Stimulated activated naive B cell treated with anti-CD40 and anti-IgM and Interleukin-4, amounts not matched to agents 10 μg/mL and 1 μg/mL and 100 μg/mL, for 72 hours (primary cell): ENCODE measurements at regions not wholly inside any gene's neighbourhood (a gene's known extent, or its start where the extent isn't known, plus 50 kb on each side); places are given as distances from the start of the nearest gene placed in this dataset.

Source experiments
- ATAC-seq, 2 donors: fragments of 150-1000 bp; cut with Tn5 transposase; replicated peaks; 2 replicates each; pipeline ENCODE4 v1.10.0; 2021; ENCODE audit warnings: moderate library complexity in 1 of 2
- DNase-seq: peaks from one replicate; pipeline ENCODE4 v3.0.0; 2021
- H3K27ac Mint-ChIP-seq: one replicate; pipeline ENCODE4 v1.8.0; 2022; ENCODE audit warnings: mild to moderate bottlenecking, mixed read lengths
- H3K27me3 Mint-ChIP-seq, 2 donors: one replicate each; pipeline ENCODE4 v1.8.0; 2022; ENCODE audit warnings: mixed read lengths in 2 of 2
- H3K36me3 Mint-ChIP-seq, 2 donors: one replicate each; pipeline ENCODE4 v1.8.0; 2022; ENCODE audit warnings: mixed read lengths in 2 of 2, mild to moderate bottlenecking in 1 of 2
- H3K4me1 Mint-ChIP-seq, 2 donors: one replicate each; pipeline ENCODE4 v1.8.0; 2022; ENCODE audit warnings: mixed read lengths in 2 of 2, mild to moderate bottlenecking in 1 of 2
- H3K4me3 Mint-ChIP-seq, 2 donors: one replicate each; pipeline ENCODE4 v1.8.0; 2022; ENCODE audit warnings: mild to moderate bottlenecking in 2 of 2, mixed read lengths in 2 of 2, moderate library complexity in 1 of 2
- H3K9me3 Mint-ChIP-seq, 2 donors: one replicate each; pipeline ENCODE4 v1.8.0; 2022; ENCODE audit warnings: mixed read lengths in 2 of 2, mild to moderate bottlenecking in 1 of 2

DNA sequence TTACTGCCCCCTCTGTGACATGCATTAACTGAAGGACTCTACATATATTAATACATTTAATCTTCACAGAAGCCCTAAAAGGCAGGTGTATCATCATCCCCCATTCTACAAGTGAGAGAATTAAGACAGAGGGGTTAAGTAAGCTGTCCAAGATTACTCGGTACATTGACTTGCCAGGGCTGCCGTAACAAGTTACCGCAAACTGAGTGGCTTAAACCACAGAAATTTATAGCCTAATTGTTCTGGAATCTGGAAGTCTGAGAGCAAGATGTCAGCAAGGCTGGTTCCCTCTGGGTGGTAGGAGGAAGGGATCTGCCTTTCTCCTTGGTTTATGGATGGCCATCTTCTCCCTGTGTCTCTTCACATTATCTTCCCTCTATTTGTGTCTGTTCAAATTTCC, 605.5 kb downstream of the EPHA4 start:
- Mint-ChIP-seq H3K4me3 (no peak overlapping the region), H3K4me1 (no peaks in the 10 kb centered on the region), H3K27me3 (no peaks in the 10 kb centered on the region), H3K36me3 (no peaks in the 10 kb centered on the region), H3K27ac (no peak overlapping the region), H3K9me3 (no peaks in the 10 kb centered on the region)
- ATAC-seq (no peak), DNase-seq (no peak)

DNA sequence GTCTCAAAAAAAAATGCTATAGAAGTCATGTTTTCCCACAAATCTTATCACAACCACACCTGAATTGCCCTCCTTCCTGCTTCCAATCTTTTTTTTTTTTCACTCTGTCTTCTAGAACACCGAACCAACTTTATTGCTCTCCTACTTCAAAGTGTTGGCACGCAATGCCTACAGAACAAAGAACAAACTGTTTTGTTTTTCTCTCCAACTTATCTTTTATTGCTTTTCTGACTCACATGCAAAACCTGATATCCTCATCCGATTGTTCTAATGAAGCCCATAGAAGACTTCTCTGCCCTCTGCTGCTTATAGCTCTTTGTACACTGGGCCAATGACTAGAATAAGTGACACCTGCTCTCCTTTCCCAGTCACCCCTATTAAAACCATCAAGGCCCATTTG, 602.8 kb downstream of the EPHA4 start:
- Mint-ChIP-seq H3K36me3 (no peaks in the 10 kb centered on the region), H3K4me3 (no peak overlapping the region), H3K9me3 (no peaks in the 10 kb centered on the region), H3K27ac (no peak overlapping the region), H3K4me1 (no peaks in the 10 kb centered on the region), H3K27me3 (no peaks in the 10 kb centered on the region)
- no peak for DNase-seq
- no peak for ATAC-seq

DNA sequence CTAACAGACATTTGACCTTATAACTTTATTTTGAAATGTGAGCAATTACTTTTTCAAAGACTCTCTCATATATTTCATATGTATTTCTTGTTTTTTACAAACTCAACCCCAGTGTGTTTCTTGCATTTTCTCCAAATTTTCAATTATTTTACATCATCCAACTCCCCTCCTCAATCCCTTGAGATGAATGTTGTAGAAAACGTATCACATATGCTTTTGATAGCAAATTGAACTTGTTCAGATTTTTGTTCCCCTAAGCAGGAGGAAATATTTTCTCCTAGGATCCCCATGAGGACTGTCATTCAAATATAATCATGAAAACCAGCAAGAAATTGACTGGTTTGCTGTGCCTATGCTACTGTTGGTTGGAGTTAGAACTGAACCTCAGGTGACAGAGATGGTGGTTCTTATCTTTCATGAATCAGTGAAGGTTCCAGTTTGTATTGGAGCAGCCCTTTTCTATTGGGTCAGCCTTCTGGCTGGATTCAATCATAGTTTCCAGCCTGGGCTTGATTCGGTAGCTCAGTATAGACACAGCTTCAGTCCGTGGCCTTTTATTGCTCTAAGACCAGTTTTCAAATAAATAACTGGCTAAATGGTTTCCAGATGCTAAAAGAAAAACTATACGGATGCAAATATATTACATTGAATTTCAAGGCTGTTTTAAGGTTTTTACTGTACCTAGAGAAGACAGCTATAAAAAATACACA, 591.0 kb downstream of the EPHA4 start:
- H3K36me3 Mint-ChIP-seq, result no peaks in the 10 kb centered on the region
- H3K27me3 Mint-ChIP-seq, result peaks cover 14 to 15% of the 10 kb centered on the region in 2 donors
- H3K4me3 Mint-ChIP-seq, result no peak overlapping the region
- no peak for ATAC-seq
- no peak overlapping the region for H3K27ac Mint-ChIP-seq
- peaks cover 3 to 5% of the 10 kb centered on the region in 2 donors for H3K9me3 Mint-ChIP-seq
- no peaks in the 10 kb centered on the region for H3K4me1 Mint-ChIP-seq
- DNase-seq, result no peak

DNA sequence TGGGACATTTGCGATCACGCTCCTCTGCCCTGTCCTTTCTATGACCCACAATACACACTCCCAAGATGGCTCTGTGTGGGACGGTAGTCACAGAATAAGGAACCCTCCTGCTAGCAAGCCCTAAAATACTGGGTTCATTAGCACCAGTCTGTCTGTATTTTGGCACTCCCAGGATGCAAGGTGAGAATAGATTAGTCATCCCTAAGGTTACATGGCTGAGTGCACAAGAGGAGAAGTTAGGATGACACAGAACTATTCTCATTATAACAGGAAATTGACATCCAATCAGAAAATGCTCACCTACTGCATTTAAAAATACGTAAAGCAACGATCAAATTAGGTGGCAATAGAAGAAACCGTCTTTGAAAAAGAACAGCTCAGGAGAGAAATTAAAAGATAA, 590.2 kb downstream of the EPHA4 start:
- no peak overlapping the region for H3K4me3 Mint-ChIP-seq
- DNase-seq (no peak), ATAC-seq (no peak)
- H3K36me3 Mint-ChIP-seq, result no peaks in the 10 kb centered on the region
- no peak overlapping the region for H3K27ac Mint-ChIP-seq
- peaks cover 14 to 17% of the 10 kb centered on the region in 2 donors for H3K27me3 Mint-ChIP-seq
- peaks cover 3 to 5% of the 10 kb centered on the region in 2 donors for H3K9me3 Mint-ChIP-seq
- H3K4me1 Mint-ChIP-seq, result no peaks in the 10 kb centered on the region

DNA sequence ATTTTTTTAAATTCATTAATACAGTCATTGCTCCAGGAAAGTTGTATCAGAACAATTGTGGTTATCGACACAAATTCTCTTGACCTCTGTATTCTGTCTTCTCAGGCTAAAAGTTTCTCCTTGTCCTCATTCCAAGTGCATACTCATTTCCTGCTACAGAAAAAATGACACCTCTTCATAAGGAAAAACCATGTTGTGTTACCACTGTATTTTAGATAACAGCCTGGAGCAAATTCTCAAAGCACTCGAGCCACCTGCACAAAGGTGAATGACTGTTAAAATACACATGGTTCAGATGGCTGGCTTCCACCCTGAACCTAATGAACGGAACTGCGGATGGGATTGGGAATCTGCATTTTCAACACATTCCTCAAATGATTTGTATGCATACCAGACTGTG, 586.5 kb downstream of the EPHA4 start:
- Mint-ChIP-seq H3K36me3 (no peaks in the 10 kb centered on the region), H3K9me3 (no peaks in the 10 kb centered on the region)
- no peak for ATAC-seq

DNA sequence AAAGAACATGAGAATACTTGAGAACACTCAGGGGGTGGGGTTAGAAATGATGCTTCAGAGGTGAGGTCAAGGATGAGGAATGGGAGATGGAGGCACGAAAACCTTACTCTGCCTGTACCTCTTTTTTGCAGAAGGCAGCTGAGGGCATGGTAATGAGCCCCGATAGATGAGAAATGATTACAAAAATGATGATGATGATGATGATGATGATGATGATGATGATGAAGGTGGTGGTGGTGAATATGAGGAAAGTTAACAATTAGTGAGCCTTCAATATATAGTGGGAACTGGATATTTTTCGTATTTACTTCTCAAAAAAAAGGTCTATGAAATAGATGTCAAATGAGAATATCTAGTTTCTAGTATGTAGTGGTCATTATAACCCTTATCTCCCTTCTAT, 584.3 kb downstream of the EPHA4 start:
- ATAC-seq, result no peak
- Mint-ChIP-seq H3K36me3 (no peaks in the 10 kb centered on the region), H3K4me3 (no peak overlapping the region), H3K9me3 (no peaks in the 10 kb centered on the region), H3K27ac (no peak overlapping the region), H3K27me3 (peaks cover 15 to 19% of the 10 kb centered on the region in 2 donors), H3K4me1 (no peaks in the 10 kb centered on the region)
- DNase-seq, result no peak

More for the DNA sequence above, 586.5 kb downstream of the EPHA4 start:
- peaks cover 18 to 20% of the 10 kb centered on the region in 2 donors for H3K27me3 Mint-ChIP-seq
- no peaks in the 10 kb centered on the region for H3K4me1 Mint-ChIP-seq
- H3K27ac Mint-ChIP-seq, result no peak overlapping the region
- DNase-seq, result no peak
- H3K4me3 Mint-ChIP-seq, result no peak overlapping the region

DNA sequence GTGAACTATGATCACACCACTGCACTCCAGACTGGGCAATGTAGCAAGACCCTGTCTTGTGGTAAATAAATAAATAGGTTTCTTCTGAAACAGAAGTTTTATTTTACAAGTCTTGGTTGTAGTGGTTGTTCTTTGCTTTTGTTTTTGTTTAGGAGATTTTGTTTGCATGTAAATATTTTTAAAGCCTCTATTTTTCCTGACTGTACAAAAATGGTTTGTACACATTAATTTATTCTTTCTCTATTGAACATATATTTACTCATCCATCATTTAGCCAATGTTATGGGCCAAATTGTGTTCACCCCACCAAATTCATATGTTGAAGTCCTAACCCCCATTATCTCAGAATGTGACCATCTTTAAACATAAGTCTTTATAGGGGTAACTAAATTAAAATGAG, 580.1 kb downstream of the EPHA4 start:
- Mint-ChIP-seq H3K9me3 (no peaks in the 10 kb centered on the region), H3K27me3 (peaks cover 6% of the 10 kb centered on the region in 2 donors), H3K4me3 (no peak overlapping the region), H3K27ac (no peak overlapping the region), H3K4me1 (no peaks in the 10 kb centered on the region), H3K36me3 (no peaks in the 10 kb centered on the region)
- DNase-seq (no peak), ATAC-seq (no peak)

DNA sequence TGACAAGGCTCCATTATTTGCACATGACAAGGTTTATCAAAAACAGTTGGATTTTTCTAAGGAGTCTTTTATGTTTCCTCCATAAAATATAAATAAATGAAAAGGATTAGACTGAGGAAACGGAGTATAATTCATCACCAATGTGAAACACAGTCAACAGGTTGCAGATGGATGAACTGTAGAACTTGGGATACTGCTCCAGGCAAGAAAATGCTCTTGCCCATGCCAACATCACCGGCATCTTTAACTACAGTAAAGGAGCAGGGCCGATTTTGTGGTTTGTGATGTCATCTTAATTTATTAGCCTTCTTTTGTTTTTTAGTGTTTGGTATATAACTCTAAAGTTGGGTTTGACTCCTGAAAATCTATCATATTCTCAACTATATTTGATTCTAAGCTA, 577.3 kb downstream of the EPHA4 start:
- DNase-seq (no peak), ATAC-seq (no peak)
- no peak overlapping the region for H3K27ac Mint-ChIP-seq
- no peak overlapping the region for H3K4me3 Mint-ChIP-seq
- H3K9me3 Mint-ChIP-seq, result no peaks in the 10 kb centered on the region
- no peaks in the 10 kb centered on the region for H3K27me3 Mint-ChIP-seq
- H3K4me1 Mint-ChIP-seq, result no peaks in the 10 kb centered on the region
- no peaks in the 10 kb centered on the region for H3K36me3 Mint-ChIP-seq

DNA sequence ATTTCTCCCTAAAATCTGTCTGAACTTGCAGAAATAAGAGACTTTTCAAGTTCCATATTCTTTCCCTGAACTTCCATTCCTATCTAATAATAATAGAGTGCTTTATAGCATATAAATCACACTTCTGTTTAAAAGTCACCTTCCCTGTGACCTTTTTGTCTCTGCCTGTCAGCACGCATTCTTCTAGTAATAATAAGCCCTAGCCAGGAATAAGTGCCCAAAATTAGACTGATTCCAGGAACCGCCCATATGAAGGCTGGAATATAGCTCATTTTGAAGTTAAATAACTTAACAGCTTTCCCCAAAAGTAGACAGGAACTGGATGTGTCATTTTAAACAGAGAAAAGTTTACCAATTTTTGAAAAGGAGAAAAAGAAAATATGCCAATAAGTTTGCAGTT, 576.5 kb downstream of the EPHA4 start:
- Mint-ChIP-seq H3K27ac (no peak overlapping the region), H3K36me3 (no peaks in the 10 kb centered on the region), H3K27me3 (no peaks in the 10 kb centered on the region)

DNA sequence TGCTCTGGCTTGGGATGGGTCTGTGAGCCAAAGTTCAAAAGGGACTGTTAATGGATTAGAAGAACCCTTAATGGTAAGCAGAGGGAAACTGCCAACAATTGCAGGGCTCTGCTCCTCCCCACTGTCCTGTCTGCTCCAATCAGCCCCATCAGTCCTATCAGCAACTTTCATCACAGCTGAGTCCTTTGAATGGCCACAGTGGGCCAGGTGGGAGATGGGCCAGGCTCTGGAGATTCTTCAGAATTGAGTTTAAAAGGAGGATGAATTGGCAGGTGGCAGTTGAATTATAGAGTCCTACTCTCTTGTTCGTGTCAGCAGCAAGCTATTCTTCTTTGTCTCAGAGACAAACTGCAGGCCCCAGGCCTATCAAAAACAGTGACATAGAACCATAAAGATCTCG, 573.9 kb downstream of the EPHA4 start:
- H3K27me3 Mint-ChIP-seq, result no peaks in the 10 kb centered on the region
- H3K27ac Mint-ChIP-seq, result no peak overlapping the region
- H3K4me1 Mint-ChIP-seq, result no peaks in the 10 kb centered on the region
- no peak for DNase-seq
- peak in 1 of 2 donors; percentile 12 for ATAC-seq
- H3K36me3 Mint-ChIP-seq, result no peaks in the 10 kb centered on the region
- H3K4me3 Mint-ChIP-seq, result no peak overlapping the region
- no peaks in the 10 kb centered on the region for H3K9me3 Mint-ChIP-seq

More for the DNA sequence above, 576.5 kb downstream of the EPHA4 start:
- DNase-seq, result no peak
- no peaks in the 10 kb centered on the region for H3K4me1 Mint-ChIP-seq
- no peaks in the 10 kb centered on the region for H3K9me3 Mint-ChIP-seq
- ATAC-seq, result no peak
- no peak overlapping the region for H3K4me3 Mint-ChIP-seq

DNA sequence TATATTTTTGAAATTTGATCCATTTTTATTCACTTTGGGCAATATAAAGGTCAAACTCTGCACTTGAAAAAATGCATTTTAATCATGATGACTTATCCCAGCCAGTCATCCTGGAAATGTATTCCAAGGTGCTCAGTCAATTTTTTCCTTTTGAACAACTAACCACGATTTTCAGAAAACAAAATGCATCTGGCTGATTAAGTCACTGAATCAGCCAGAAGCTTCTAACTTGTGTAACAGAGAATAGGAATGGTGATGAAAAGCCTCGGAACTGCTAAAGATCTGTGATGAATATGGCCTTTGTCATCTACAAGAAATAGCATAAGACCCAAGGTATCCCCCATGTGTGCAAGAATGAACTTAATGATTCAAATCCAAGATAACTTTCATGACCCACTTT, 572.7 kb downstream of the EPHA4 start:
- no peak overlapping the region for H3K27ac Mint-ChIP-seq
- no peak overlapping the region for H3K4me3 Mint-ChIP-seq
- no peak for DNase-seq
- no peak for ATAC-seq
- no peaks in the 10 kb centered on the region for H3K9me3 Mint-ChIP-seq
- H3K4me1 Mint-ChIP-seq, result no peaks in the 10 kb centered on the region
- H3K36me3 Mint-ChIP-seq, result no peaks in the 10 kb centered on the region
- H3K27me3 Mint-ChIP-seq, result peaks cover 2 to 4% of the 10 kb centered on the region in 2 donors

DNA sequence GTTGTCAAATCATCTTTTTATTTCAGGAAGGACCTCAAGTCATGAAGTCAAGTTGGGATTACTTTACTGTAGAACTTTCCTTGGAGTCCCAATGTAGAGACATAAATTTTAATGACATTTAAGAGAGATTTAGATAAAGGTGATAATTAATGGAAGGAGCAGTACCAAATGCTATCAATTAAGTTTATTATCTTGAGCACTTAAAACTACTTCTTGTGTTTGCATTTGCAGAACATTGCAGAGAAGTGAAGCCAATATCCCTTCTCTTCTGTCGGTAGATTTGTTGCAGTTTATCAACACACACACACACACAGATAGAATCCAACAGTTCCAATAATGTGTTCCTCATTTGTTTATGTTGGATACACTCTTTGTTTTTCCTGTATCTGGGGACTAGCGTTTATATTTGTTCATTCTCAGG, 570.7 kb downstream of the EPHA4 start:
- no peak overlapping the region for H3K27ac Mint-ChIP-seq
- no peaks in the 10 kb centered on the region for H3K36me3 Mint-ChIP-seq
- no peaks in the 10 kb centered on the region for H3K9me3 Mint-ChIP-seq
- peaks cover 4 to 5% of the 10 kb centered on the region in 2 donors for H3K27me3 Mint-ChIP-seq
- no peaks in the 10 kb centered on the region for H3K4me1 Mint-ChIP-seq
- ATAC-seq (no peak), DNase-seq (no peak)
- H3K4me3 Mint-ChIP-seq, result no peak overlapping the region

DNA sequence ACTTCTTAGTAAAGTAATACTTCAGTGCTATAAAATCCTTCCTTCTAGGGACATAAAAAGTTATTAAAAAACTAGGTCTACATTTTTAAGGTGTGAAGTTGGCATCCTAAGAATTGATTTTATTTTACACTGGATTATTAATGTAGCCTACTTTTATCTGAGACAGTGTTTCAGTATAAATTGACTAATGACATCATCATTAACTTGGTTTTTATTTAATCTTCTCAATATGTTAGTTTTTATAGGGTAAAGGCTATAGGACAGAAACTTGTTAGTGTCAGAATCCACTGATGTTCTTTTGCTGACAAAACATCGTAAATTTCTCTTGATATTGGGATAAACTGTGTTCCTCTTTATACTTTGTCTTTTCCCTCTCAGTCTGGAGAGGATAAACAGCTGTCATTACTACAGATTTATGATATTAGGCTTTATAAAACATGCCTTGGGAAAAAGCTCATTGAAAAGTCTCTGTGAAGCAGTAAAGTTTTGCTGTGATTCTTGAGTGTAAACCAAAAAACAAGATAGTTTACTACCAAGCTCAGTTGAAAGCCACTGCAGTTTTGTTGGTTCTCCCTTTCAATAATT, 569.9 kb downstream of the EPHA4 start:
- H3K4me1 Mint-ChIP-seq, result no peaks in the 10 kb centered on the region
- H3K9me3 Mint-ChIP-seq, result no peaks in the 10 kb centered on the region
- no peaks in the 10 kb centered on the region for H3K36me3 Mint-ChIP-seq
- no peak for ATAC-seq
- no peak for DNase-seq
- H3K27ac Mint-ChIP-seq, result no peak overlapping the region
- no peak overlapping the region for H3K4me3 Mint-ChIP-seq
- H3K27me3 Mint-ChIP-seq, result peaks cover 4 to 5% of the 10 kb centered on the region in 2 donors

DNA sequence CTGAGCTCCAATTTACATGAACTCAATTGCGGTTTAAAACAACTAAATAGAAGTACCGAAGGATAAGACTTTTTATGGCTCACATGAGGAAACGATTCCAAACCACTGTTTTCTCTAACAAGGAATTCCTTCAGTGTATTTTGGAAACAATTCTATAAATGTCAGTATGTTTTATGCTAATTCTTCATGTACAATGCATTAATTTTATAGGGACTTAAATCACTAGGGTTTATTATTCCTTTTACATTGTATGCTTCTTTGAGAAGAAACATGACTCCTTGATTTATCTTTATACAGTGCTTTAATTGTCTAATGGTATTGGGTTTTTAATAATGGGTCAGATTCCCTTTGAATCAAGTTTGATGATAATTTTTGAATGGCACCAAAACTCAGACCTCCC, 566.8 kb downstream of the EPHA4 start:
- H3K9me3 Mint-ChIP-seq, result no peaks in the 10 kb centered on the region
- no peaks in the 10 kb centered on the region for H3K4me1 Mint-ChIP-seq
- H3K27ac Mint-ChIP-seq, result no peak overlapping the region
- no peak for ATAC-seq
- no peak overlapping the region for H3K4me3 Mint-ChIP-seq
- H3K27me3 Mint-ChIP-seq, result peaks cover 4 to 5% of the 10 kb centered on the region in 2 donors
- DNase-seq, result no peak
- H3K36me3 Mint-ChIP-seq, result no peaks in the 10 kb centered on the region

DNA sequence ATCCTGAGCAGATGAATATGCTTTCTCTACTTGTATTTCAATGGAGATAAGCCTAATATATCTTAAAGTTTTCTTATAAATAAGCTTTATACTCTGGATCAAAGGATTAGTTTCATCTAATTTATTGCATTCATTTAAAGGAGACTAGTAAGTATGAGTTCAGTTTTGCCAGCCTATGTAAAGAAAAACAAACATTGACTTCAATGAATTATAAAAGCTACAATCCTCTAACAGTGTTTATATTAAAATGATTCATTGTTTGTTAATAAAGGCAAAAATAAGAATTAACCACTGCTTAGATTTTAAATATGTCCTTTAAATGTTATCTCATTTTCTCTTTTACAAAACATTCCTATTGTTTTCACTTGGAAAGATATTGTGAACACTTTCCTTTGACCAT, 566.0 kb downstream of the EPHA4 start:
- Mint-ChIP-seq H3K27ac (no peak overlapping the region), H3K4me3 (no peak overlapping the region), H3K27me3 (peaks cover 4 to 5% of the 10 kb centered on the region in 2 donors), H3K9me3 (no peaks in the 10 kb centered on the region), H3K4me1 (no peaks in the 10 kb centered on the region), H3K36me3 (no peaks in the 10 kb centered on the region)
- ATAC-seq, result no peak
- DNase-seq, result no peak
